HG02981 (cell line): ENCODE measurements at regions not wholly inside any gene's neighbourhood (a gene's known extent, or its start where the extent isn't known, plus 50 kb on each side); places are given as distances from the start of the nearest gene placed in this dataset.

Source experiments
- ATAC-seq: cut with Tn5 transposase; IDR thresholded peaks from one replicate; pipeline ENCODE4 v1.9.1; 2021; ENCODE audit warnings: mild to moderate bottlenecking, moderate library complexity; ENCODE audit not compliant: unreplicated experiment

DNA sequence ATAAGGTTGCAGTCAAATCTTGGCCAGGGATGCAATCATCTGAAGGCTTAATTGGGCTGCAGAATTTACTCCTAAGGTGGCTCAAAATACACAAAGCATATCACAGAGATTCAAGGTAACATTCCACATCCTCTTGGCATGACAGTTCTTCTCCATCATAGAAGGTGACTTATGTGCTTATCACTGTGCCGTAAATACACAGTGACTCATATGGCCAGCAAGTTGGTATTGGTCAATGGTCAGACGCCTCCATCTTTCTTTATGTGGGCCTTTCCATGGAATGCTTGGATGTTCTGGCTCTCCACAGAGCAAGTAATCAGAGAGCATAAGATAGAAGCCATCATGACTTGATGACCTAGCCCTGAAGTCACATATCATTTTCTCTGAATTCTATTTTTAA lies 168.8 kb upstream of the ST8SIA2 start:
- ATAC-seq: no peak

DNA sequence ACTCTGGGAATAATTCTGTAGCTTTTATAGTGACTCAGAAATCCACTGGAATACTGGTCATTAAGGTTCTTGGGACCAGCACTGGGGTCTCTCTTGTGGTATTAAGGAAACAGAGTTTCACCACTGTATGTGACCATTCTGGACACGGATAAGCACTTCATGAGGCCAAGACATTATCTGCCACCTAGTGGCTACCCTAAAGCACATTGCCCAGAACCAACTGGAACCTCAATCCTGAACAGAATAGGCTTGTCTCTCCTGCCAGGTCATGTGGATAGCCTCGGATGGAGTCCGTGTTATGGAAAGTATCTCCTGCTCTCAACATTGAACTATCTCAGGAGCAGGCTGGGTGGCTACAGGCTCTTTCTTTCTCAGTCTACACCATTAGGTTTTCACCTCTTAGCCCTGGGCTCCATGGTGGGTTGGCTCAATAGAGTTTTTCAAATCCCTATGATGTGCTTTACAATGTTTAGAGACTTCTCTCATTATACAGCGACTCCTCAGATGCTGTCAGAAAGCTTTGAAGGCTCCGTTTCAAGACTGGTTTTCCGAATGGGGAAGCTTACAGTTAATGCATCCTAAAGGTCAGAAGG lies 167.6 kb upstream of the ST8SIA2 start:
- ATAC-seq: no peak

DNA sequence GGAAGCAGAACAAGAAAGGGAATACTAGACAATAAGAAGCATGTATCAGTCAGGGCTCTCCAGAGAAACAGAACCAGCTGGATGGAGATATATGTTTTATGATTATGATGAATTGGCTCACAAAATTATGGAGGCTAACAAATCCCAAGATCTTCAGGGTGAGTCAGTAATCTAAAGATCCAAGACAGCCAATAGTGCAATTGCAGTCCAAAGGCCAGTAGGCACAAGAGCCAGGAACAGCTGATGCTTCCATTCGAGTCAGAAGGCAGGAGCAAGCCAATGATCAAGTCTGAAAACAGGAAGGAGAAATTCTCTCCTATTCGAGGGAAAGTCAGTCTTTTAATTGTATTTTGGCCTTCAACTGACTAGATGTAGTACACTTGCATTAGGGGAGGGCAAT lies 164.9 kb upstream of the ST8SIA2 start:
- ATAC-seq: no peak

DNA sequence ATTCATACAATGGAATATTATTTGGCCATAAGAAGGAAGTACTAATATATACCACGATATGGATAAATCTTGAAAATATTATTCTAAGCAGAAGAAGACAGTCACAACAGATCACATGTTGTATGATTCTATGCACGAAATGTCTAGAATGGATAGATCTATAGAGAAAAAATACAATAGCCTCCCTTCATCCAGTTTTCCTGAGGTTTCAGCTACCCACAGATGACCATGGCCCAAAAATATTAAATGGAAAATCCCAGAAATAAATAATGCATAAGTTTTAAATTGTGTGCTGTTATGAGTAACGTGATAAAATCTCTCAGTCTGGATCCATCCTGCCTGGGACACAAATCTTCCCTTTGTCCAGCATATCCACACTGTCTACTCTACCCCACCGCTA lies 162.2 kb upstream of the ST8SIA2 start:
- no peak for ATAC-seq

DNA sequence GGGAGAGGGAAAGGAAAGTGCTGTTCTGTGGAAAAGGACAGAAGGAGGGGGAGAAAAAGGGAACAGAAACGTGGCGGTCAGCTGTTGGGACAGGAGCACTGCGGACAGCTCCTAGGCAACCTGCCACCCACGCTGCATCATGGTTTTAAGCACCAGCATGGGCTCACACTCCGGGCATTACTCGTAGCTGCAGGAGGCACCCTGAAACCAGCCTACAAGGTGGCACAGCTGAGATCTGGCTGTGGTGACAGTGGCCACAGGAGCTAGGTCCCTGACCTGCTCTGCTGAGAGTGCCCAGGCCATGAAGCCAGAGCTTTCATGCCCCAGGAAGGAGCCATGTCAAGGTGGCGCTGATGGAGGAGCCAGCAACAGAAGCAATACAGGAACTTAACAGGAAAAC lies 161.4 kb upstream of the ST8SIA2 start:
- no peak for ATAC-seq

DNA sequence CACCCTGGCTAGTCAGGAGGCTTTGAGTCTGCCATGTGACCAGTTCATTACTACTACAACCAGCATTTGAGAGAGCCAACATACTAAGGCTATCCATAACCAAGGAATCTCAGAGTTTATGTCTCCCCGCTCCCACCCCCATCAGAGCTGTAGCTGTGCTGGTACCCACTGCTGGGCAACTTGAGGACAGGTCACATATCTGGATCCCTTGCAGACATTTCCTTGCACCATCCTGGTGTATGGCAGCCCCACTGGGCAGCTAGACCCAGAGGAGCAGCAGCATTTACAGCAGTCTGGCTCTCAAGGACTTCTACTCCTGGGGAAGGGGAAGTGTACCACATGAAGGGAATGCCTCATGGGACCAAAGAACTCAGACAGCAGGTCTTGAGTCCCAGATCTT lies 160.8 kb upstream of the ST8SIA2 start:
- no peak for ATAC-seq

DNA sequence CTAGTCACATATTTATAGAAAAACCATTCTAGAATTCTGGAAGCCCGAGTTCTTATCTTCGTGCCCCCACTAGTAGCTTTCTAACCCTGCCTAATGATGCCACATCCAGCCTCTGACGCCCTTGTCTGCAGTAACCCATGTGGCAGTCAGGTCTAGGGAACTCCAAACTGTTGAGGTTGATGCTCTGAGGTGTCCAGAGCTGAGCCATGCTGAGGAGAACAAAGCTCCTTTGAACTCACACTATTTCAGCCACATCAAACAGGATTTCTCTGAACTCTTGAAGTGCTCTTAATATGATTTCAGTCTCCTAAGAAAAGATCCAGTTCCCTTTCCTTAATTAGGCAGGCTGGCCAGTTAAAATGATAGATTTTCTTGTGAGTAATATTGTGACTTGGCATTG lies 150.5 kb upstream of the ST8SIA2 start:
- ATAC-seq: no peak

DNA sequence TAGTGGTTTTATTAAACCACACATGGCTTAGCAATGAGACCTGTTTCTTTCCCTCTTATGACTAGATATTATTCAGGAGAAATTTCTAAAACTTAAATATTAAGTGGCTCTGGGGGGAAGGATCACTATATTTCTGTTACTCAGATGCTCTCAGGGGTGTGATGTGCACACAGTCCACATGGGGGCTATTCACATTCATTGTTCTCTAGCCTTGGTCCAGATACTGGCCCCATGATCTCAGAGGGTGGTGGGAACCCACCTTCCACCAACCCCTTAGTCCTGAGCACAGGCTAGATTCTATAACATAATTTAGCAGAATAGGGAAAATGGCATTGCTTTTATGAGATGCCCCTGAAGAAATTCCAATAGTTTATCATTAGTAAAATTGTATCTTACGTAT lies 149.0 kb upstream of the ST8SIA2 start:
- no peak for ATAC-seq

DNA sequence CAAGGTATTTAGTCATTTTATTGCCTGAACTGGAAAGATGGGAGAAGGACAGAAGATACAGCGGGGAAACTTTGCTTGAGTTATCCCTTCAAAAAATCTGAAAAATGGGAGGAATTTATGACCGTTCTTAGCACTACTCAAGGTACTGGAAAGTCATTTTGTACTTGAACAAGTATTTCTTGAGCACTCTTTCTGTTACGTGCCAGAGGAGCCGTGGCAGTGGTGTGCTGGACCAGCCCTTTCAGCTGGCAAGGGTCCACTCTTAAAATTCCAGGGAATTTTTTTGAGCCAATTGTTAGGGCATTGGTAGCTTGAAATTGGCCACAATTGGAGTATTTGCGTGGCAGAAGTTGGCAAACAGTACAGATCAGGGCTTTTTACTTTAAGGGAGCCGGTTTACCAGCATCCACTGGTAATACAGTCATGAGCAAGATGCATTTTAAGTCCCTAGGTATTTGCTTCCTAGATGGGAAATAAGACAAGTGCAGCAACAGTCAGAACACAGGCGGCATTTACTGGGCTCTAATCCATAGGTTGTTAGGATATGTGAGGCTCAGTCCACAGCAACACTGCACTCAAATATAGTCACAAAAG lies 145.9 kb upstream of the ST8SIA2 start:
- no peak for ATAC-seq

DNA sequence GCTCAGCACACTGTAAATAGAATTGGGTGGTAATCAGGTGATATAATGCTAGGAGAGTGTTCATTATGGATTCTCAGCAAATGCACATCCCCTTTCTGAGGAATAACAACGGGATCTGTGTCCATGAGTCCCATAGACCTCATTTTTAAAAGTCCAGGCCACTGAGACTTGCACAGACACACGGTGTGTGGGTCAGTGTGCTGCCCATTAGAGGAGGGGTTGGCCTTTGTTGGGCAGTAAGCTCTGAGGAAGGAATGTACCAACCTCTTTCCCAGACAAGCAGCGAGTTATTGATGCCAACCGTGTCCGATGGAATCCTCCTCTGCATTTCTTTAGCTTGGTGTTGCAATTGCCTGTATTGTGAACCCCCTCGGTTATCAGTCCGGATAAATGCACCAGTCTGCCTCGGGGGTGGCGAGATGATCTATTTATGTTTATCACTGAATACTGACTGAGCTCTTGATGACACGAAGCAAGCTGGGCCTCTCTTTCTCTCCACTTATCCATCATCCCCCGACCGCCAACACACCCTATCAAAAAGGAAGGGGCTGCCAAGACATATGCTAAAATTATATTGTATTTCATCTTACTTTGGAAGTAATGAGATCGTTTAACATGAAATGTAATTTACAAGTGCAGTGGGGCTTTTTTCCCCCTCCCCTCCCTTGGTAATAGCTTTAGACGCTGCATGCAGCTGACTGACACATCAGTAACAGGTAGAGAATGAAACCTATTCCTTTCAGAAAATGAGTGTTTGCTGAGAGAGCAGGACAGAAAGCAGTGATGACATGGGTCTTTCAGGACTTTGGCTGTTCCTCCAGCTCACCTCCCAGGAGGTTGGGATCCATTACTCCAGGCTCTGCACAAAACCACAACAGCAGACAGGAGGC lies 126.6 kb upstream of the ST8SIA2 start:
- ATAC-seq: no peak

DNA sequence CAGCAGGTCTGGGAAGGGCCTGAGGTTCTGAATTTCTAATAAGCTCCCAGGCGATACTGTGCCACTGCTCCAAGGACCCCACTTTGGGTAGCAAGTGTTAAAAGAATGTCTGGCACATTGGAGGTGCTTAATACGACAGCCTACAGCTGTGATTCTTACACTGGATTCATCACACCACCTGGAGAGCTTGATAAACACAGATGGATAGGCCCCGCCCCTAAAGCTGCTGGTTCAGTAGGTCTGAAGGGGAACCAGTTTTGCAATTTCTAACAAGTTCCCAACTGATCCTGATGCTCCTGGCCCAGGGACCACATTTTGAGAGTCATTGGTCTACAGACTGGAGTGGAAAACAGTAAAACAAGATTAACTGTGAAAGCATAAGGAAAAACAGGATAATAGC lies 124.8 kb upstream of the ST8SIA2 start:
- ATAC-seq: no peak

DNA sequence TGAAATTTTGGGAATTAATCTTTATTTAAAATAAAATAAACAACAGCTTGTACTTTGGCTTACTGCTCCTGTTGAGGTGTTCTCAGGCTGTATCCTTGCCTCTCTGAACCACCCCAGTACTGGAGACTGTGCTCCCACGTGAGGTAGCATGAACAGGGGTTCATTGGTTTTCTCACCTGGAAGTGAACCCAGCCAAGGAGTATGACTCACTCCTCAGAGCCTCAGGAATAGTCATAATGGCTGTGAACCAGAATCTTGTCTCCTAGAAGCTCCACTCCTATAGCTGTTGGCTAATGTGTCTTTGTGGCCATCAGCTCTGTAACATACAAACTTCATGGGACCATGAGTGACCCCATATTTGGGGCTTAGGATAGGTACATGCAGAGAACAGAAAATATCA lies 122.5 kb upstream of the ST8SIA2 start:
- no peak for ATAC-seq

DNA sequence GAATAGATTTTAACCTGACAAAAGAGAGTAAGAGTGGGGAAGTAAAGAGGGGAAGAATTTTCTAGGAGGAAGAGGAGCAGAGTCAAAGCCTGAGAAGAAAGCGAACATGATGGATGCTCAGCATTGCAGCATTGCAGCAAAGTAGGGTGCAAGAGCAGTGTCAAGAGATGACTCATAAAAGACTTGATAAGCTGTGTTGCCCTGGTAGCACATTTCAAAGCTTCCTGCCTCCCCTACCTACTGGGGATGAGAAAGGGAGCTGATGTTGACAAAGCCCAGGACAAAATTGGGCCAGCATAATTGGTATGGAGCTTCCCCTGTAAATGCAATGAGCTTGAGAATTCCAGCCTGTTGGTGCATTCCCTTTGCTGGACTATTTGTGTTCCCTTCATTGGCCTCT lies 121.6 kb upstream of the ST8SIA2 start:
- ATAC-seq: no peak

DNA sequence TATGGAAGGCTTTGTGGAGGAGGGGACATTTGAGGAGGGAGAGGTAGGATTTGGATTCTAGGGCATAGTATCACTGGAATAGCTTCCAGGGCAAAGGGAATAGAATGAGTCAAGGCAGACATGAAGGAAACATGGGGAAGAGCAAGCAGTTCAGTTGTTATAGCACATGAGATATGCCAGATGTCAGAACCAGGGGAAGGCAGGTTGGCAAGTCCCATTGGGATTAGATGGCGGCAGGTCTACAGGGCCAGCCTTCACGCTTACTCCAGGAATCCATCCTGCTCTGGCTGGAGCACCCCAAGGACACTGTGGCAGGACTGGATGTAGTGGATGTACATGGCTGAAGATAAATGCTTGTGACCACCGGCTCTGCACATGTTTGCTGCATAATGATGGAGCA lies 120.4 kb upstream of the ST8SIA2 start:
- ATAC-seq: no peak

DNA sequence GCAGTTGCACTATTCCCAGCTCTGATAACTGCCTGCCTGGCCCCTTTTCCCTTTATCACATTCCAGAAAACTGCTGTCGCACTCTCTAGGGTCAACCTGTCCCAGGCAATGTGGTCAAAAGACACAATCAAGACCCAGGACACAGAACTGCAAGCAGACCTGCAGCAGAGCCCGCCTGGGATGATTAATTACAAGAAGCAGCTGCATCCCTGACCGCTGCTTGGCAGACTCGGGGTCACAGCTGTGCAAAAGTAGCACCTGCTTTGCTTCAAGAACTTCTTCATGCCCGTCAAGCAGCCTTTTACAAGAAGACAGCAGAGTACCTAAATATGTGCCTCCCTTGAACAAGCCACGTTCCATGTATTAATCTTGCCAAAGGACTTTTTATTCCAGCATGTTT lies 120.0 kb upstream of the ST8SIA2 start:
- ATAC-seq: no peak

DNA sequence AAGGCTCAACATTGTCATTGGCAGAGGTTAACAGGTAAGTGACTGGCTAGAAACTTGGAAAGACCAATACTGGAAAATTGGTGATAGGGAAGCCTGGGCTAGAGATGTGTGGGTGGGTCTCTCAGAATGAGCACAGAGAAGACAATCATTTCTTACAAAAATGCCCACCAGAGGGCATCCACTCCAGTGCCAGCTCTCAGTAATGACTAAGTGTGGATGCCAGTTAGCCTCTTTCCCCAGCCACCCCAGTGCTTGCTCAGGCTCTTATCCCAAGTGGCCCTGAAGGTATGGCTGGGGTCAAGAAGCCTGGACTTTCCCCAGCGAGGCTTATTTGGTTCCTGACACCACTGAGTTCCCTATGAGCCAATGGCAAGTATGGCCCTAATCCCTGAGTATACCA lies 115.9 kb upstream of the ST8SIA2 start:
- no peak for ATAC-seq

DNA sequence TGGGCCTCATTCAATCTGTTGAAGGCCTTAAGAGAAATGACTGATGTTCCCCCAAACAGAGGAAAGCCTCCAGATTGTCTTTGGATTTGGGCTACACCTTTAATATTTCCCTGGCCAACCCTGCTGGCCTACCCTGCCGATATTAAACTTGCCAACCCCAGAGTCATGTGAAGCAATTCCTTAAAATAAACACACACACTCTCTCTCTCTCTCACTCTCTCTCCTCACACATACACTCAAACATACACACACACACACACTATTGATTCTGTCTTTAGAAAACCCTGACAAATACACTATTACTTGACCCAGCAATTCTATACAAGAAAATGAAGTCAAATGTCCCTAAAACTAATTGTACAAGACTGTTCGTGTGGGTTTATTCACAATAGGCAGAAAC lies 109.9 kb upstream of the ST8SIA2 start:
- no peak for ATAC-seq

DNA sequence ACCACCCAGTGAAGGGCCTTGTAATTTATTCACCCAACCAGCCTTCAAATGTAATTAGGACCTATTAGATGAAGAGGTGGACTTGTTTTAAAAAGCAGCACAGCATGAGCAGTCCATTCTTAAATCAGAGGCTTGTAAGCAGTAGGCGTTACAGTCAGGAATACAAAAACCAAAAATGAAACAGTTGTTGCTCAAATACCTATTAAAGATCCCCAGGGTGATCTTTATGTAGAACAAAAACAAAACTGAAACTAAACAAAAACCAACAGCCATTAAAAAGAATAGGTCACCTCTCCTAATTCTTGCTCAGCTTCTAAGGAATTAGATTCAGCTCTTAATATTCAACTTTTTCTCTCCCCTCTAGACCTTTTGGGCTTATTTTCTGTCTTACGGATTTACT lies 104.9 kb upstream of the ST8SIA2 start:
- peak; percentile 70 for ATAC-seq

DNA sequence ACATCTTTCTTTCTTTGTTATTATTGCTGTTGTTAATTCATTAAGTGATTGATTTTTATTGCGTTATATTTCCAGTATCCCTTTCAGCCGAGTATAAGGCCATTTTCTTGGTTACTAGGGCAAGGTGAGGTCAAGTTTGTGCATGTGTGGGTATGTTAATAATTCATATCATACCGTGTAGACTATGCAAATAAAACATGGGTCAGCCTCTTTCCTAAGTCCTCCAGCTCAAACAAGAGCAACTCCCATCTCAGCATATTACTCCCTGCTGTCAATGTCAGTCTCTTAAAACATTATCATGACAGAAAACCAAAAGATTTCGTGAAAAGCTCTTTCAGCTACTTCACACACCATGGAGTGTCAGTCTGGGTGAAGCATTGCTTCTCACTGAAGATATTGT lies 103.9 kb upstream of the ST8SIA2 start:
- ATAC-seq: no peak

DNA sequence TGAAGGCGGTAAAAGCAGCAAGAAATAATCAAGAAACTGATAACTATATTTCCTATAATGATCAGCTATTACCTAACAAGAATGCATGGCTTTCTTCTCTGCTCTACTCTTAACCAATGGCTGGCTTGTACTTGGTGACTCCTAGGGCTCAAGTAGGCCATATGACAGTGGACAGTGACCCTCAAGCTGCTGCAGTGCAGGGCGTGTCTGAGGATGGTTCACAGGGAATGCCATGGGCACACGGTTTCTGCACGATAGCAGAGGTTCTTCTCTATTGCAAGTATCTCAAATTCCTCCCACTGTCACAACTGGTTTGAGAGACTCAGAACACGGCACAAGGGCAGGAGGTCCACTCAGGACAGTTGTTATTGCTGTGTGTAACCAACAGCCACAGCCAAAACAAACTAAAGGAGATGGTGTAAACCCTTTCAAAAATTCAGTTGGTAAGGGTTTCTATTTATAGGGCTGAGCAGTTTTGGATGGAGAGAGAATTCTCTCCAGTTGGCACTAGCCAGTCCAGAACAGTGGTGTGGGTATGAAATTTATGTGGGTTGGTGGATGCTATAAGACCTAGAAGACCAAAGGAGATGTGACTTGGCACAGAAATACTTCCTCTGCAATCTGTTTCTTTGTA lies 103.2 kb upstream of the ST8SIA2 start:
- no peak for ATAC-seq

DNA sequence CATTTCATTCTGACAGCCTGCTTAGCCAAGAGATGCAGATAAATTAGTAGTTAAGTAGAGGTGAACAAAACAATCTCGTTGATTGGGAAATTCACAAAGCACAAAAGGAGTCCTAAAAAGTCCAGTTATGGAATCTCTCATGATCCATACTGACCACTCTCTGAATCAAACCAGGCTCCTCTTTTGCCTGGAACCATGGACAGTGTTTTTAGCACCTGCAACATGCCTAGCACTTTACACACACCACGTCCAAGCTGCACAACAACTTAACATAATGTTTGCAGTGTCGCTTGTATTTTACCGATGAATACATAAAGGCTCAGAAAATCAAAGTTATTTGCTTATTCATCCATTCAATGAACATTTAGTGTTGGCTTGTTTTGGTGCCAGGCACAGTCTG lies 101.8 kb upstream of the ST8SIA2 start:
- ATAC-seq: no peak

DNA sequence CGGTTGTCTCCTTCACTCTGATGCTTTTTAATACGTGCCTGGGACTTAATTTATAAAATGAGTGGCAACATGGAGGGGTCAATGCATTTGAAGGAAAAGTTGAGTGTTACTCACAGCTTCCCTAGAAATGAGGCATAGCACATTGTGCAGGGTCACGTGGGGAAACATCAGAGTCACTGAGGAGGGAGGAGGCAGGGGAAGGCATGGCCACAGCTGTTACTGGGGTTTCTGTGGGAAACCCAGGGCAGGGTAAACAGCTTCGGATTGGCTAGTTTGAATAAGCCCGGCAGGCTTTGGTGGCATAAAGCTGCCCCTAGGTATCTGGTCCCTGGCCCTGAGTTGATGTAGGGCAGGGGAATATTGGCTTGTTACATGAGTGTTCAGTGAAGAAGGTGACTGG lies 98.9 kb upstream of the ST8SIA2 start:
- no peak for ATAC-seq
